ENCODE measurements at regions not wholly inside any gene's neighbourhood (a gene's known extent, or its start where the extent isn't known, plus 50 kb on each side); places are given as distances from the start of the nearest gene placed in this dataset.
"Not testable (repeated sequence)": the region's sequence is repeated elsewhere in the genome, so short reads cannot be mapped to it uniquely, and the experiment has no call there.

DNA sequence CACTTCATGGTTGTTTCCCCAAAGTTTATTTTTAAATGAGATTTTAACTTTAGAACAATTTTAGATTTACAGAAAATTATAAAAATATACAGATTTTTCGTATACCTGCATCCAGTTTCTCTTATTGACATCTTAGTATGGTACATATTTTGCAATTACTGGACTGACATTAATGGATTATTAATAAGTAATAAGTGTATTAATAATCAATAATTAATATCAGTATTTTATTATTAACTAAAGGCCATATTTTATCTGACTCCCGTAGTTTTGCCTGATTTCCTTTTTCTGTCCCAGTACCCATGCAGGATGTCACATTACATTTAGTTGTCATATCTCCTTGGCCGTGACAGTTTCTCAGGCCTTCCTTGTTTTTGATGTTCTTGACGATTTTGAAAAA lies 307.0 kb downstream of the C6orf118 start:
- no peak for DNase-seq

DNA sequence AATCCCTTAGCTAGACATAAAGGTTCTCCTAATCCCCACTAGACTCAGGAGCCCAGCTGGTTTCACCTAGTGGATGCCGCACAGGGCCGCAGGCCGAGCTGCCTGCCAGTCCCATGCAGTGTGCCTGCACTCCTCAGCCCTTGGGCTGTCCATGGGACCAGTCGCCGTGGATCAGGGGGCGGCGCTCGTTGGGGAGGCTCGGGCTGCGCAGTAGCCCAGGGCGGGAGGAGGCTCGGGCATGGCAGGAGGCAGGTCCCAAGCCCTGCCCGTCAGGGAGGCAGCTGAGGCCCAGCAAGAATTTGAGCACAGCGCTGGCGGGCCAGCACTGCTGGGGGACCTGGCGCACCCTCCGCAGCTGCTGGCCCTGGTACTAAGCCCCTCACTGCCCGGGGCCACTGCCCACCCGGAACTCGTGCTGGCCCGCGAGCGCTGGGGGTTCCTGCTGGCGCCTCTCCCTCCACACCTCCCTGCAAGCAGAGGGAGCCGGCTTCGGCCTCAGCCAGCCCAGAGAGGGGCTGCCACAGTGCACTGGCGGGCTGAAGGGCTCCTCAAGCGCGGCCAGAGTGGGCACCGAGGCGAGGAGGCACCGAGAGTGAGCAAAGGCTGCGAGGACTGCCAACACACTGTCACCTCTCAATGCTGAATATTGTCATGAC lies 307.8 kb downstream of the C6orf118 start:
- DNase-seq = no peak

DNA sequence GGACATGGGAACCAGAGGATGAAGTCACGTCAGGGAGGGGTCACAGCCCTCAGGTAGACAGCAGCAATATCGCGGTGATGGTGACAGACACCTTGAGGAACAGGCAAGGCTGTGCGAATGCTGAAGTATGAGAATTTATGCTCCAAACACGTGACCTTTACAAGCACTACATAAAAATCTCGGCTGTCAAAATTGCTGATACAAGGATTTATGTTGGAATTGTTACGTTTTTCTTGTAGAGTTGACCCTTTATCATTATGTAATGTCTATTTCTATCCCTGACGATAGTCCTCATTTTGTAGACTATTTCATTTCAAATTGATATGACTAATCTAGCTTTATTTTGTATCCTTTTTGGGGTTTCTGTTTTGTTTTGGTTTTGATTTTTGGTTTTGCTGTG lies 311.1 kb downstream of the C6orf118 start:
- no peak for DNase-seq

DNA sequence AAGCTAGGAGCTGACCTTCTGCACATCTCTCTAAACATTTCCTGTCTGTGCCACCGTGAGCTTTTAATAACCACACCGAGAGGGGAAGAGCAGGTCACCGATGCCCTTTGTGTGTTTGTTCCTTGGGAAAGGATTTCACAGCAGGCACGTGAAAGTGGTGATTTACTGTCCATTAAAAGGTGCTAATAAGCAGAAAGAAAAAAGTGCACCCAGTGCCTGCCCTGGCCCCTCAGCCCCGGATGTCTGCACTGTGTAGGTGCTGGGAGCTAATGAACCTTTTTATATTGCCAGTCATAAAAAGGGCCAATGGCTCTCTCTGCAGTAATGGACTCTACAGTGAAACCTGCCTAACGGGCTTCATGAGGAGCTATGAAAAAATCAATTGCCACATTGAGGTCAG lies 312.6 kb downstream of the C6orf118 start:
- DNase-seq = no peak

DNA sequence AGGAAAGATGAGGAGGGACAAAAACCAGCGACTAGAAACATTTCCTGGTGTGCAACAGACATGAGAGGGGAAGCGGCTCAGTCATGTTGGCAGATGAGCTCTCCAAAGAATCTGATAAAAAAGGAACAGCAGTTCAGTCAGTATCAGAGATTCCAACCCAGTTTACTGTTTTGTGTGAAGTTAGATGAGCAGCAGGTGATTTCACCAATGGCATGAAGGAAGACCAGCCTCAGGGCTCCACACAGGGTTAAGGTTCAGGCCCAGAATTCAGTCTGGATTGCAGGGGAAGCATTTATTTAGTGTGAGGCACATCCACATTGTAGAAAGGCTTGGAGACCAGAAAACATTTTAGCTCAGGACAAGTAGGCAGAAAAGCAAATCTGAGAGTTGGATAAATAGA lies 317.8 kb downstream of the C6orf118 start:
- DNase-seq = no peak

DNA sequence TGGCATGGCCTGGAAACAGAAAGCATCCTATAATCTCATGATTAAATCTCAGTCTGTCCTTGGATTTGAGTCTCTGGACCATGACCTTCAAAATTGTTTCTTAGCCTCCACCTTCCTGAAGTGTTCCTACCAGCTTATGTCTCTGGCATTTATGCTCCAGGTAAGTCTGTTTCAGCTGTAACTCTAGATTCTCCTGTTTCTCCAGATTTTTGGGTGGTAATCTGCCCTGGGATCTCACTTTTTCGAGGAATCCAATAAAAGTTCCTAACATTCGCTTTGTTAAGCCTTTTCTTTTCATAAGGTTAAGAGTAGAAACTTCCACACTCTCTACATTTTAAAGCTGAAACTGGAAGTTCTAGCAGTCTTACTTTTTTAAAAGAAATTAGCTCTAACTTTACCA lies 318.5 kb downstream of the C6orf118 start:
- DNase-seq = no peak

DNA sequence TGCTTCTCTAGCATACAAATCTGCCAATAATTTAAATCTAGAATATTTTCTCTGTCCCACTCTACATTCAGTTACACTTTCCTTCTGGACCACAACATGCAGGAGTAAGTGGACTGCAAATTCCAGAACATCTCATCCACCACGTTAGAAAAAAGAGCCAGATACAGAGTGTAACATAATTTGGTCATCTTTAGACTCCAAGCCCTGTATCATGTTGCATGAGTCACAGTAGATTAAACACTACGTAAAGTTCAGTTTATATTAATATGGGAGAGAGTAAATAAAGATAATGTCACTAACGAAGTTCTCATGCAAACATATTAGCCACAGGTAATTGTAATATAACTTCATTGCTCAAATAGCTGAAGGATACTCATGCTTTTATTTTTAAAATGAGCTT lies 327.0 kb downstream of the C6orf118 start:
- DNase-seq = no peak

DNA sequence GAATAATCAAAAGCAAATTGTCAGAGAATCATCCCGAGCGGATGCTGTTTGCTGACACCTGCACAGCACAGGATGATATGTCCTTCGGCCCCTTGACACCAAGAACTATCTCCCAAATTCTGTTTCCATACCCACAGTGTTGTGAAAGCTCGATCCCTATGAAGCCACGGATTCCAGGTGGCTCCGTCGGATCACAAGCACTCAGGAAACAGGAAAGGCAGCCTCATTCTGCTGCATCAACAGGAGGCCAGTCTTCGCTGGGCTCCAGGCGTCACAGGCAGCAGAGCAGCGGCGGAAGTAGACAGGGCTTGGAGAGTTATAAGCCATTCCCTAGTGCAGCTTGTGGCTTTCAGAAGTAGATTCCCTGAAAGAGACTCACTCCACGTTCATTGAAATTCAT lies 342.3 kb downstream of the C6orf118 start:
- DNase-seq = no peak

DNA sequence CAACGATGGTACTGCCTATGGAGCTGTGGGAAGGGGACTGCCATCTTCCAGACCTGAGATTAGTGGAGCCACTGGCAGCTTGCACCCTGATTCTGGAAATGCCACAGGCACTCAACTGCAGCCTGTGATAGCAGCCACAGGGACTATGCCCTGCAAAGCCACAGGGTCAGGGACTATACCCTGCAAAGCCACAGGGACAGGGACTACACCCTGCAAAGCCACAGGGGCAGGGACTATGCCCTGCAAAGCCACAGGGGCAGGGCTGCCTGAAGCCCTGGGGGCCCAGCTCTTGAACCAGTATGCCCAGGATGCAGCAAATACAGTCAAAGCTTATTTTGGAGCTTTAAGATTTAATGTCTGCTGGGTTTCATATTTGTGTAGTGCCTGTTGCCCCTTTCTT lies 346.6 kb downstream of the C6orf118 start:
- DNase-seq = no peak

DNA sequence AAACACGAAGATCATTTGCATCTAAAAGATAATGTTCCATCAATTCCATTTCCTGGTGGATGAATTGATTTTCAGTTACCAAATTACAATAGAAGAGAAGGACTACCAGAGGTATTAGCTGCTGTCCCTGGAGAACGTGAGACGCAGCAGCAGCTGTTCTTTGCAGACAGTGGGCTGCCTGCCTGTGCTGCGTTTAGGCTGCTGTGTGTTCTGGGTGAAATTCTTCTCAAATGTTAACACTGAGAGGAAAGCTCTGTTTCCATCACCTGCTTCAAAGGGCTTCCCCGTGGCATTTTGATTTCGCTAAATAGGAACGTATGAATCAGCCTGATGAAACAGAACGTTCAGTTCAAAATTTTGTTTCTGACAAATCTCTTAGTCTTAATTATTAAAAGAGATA lies 362.2 kb downstream of the C6orf118 start:
- DNase-seq = no peak

DNA sequence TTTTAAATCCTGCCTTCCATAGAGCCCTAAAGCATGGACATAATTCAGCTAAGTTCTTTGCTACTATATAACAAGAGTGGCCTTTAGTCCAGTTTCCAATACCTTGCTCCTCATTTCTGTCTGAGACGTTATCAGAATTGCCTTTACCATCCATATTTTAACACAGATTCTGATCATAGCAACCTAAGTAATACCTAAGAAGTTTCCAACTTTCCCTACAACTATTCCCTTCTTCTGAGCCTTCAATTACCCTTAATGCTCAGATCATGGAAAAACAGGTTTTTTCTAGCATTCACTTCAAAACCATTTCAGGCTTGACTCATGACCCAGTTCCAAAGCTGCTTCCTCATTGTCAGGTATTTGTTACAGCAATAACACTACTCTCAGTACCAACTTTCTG lies 367.1 kb downstream of the C6orf118 start:
- no peak for DNase-seq

DNA sequence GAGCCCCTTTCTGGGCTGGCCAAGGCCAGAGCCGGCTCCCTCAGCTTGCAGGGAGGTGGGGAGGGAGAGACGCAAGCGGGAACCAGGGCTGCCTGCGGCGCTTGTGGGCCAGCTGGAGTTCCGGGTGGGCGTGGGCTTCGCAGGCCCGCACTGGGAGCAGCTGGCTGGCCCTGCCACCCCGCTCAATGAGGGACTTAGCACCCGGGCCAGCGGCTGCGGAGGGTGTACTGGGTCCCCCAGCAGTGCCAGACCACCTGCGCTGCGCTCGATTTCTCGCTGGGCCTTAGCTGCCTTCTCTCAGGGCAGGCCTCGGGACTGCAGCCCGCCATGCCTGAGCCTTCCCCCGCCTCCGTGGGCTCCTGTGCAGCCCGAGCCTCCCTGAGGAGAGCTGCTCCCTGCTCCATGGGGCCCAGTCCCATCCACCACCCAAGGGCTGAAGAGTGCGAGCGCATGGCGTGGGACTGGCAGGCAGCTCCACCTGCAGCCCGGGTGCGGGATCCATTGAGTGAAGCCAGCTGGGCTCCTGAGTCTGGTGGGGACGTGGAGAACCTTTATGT lies 376.1 kb downstream of the C6orf118 start:
- not testable (repeated sequence) for DNase-seq

DNA sequence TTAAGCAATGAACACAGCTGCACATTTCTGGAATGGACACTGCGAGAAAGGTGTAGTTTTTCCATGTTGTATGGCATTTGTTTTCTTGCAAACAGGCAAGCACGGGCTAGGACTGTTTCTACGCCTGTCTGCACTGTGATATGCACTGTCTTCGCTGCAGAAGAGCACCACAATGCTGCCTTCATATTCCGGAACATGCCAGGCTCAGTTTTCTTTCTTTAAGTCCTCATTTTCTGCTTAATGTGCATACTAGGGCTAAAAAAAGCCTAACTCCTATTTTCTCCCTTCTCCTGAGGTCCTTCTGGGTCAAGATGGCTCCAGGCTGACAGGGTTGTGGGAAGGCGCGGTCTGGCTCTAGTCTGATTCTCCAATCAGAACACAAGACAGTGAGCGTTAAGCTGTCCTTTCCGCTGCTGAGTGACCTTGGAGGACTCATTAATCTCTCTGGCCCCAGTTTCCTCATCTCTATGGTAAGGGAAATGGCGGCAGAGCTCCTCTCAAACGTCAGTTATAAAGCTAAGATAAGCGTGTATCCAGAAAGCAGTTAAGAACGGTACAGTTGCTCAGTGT lies 379.9 kb downstream of the C6orf118 start:
- DNase-seq = no peak

DNA sequence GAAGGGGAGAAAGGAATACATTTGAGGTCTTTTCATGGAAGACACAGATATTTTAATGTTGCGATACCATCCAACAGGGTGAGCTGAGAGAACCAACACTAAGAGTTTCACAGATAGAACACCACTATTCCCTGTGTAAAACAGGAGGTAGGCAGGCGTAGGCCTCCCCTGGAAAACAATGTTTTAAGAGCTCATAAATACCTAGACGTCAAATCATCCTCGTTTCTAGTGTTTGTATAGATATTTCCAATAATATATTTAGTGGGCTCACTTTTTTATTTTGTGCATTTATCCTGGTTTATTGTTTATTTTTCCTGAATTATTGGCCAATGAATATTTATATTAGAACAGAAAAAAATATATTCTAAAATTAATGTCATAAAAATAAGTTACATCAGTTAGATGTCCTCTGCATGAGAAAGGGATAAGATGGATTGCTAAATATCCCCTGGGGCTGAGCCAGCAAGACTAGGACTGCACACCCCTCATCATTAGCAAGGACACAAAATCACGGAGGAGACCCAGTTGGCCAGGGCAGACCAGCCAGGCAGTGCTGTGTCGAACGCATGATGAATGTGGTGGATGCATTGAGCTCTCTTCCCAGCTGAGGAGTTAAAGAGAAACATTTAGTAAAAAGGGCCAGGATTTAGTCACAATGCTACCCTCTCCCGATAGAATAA lies 380.5 kb downstream of the C6orf118 start:
- DNase-seq = no peak

DNA sequence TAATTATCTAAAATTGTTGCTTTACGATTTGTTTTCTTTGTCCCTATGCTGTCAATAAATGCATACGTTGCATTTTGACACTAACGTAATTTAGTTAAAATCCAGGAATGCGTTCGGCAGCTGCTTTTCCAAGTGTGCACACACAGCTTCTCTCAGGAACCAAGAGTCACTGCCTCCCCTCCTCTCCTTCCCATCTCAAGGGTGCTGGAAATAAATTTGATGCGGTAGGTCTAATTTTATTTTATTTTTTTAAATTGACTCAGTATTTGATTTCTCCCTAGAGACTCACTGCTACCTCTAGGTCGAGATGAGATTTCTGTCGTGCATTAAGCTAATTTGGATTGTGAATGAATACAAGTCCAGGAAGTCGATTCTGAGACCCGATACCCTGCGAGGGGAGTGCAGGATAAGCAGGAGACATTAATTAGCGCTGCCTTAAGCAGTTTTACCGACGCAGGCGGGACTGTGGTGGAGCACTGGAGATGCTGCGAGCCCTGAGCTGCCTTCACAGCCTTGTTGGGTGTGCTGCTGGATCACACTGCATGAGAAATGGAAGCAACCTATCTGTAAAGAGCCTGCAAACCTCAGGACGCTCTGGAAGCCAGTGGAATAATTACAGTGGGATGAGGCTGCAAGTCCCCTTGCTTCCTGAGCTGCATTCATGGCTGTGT lies 381.2 kb downstream of the C6orf118 start:
- no peak for DNase-seq

DNA sequence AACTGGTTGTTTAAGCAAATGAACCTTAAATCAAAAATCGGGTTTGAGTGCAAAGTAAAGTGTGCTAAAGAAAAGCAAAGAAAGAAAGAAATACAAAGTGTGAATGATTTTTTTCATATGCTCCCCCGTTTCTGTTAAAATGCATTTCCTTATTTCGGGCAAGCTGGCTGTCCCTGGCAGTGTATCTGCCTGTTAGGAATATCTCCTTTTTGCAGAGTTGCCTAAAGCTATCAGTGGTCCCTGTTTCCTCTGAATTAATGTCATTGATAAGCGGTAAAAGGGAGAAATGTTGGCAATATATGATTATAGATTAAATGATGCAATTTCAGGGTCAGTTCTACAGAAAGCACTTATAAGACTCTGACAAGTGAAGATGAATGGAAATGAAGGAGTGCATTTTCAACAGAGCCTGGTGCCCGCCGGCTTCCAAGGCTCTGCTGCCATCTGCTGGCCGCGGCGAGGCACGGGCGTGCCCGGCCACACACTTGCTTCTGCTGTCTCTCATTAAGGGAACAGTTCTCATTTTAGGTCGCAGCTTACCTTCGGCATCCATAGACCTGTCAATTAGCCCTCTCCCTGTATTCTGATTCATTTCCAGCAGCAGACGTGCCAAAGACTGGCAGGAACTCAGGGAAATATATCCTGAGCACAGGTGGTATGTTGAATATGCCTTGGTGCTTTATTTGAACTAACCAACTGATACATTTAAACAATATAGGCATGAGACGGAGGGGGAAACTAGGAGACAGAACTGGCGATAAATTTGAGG lies 381.9 kb downstream of the C6orf118 start:
- DNase-seq = peak; percentile 77

DNA sequence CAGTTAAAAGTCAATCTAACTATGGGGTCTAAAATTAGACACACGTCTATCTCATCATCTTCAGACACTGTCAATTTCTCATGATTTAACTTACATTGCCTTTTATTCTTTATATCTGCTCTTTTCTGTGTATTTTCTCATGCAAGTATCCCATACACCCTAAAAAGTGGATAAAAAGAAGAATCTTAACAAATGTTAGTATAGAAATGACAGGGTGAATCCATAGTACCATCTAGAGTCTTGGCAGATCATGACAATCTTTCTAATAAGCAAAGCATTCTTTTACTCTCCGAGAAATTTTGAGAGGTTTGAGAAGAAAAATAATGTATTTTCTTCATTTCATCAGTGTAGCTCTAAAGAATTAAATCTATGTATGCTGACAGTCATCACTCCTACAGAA lies 382.7 kb downstream of the C6orf118 start:
- DNase-seq = no peak

DNA sequence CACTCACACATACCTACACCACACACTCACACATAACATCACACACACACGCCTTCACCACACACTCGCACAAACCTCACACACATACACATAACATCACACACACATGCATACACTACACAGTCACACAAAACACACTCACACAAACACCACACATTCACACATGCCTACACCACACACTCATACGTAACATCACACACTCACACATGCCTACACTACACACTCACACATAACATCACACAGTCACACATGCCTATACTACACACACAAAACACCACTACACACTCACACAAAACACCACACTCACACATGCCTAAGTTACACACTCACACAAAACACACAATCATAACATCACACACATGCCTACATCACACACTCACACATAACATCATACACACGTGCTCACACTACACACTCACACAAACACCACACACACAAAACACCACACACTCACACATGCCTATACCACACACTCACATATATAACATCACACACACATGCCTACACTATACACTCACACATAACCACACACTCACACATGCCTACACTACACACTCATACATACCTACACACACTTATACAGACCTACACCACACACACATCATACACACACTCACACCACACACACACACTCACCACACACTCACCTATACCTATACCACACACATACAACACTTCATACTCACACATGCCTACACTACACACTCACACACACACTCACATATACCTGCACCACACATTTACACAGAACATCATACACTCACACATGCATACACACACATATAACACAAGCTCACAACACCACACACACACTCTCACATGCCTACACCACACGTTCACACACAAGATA lies 383.5 kb downstream of the C6orf118 start:
- DNase-seq = no peak

DNA sequence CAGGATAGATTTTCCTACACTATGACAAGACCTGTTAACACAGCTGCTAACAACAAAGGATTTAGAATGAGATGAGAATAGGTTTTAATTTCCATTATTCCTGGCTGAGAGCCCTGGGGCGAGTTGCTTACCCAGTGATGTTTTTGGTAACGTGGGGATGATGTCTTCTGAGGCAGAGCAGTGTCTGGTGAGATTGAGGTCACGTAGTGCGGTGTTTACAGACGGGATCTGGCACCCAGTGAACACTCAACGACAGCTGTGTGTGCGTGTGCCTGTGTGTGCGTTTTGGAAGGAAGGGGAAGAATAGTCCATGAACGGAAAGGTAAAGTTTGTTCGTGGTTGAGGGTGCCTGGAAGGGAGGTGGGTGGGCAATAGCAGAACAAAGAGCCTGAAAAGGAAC lies 384.7 kb downstream of the C6orf118 start:
- DNase-seq = no peak

DNA sequence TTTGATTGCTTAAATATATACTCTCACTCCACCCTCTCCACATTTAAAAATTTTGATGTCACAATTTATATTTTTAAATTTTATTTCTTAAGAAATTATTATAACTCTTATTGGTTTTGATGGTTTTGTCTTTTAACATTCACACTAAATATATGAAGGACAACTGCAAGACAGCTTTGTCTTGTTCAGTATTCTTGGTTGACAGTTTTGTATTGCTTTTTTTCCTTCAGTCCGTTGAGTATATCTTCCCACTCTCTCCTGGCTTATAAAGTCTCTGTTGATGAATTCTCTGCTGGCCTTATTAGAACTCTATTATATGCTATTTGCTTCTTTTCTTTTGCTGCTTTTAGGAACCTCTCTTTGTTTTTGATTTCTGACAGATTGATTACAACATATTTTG lies 392.2 kb downstream of the C6orf118 start:
- DNase-seq = no peak

DNA sequence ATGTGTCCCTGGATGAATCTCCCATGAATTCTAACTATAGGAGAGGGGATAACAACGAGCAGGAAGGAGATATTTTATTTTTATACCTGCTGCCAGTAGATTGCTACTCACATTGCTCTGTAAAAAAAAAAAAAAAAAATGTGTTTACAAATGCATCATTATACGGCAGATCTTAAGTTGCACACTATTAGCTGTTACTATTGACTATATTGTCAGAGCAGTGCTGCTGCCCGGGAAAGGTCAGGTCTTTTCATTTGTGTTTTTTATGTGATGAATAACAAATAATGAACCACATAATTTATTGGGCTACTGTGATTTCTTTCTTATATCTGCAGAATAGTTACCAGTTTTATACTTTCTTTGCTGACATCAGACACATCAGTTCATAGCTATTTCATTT lies 393.3 kb downstream of the C6orf118 start:
- no peak for DNase-seq
